ENCODE measurements at regions not wholly inside any gene's neighbourhood (a gene's known extent, or its start where the extent isn't known, plus 50 kb on each side); places are given as distances from the start of the nearest gene placed in this dataset.

GRCh38 chr7:41592794-41593193 is 110.1 kb downstream of the INHBA start:
- no peak for TF ChIP-seq CTCF (IDR thresholded peaks at IDR 0.05)
- TF ChIP-seq POLR2AphosphoS5 (IDR thresholded peaks at IDR 0.05) = no peak
- no peak for TF ChIP-seq POLR2A (IDR thresholded peaks at IDR 0.05)

Measured in breast epithelium (tissue), 3 donors.